Activated T-helper 9 cell treated with anti-CD3 and anti-CD28 coated beads, Interleukin-2, amount 50 U/mL, for 16 hours (primary cell): ENCODE measurements at regions not wholly inside any gene's neighbourhood (a gene's known extent, or its start where the extent isn't known, plus 50 kb on each side); places are given as distances from the start of the nearest gene placed in this dataset.
"Not testable (repeated sequence)": the region's sequence is repeated elsewhere in the genome, so short reads cannot be mapped to it uniquely, and the experiment has no call there.

Source experiments
- DNase-seq: peaks from one replicate; pipeline ENCODE4 v3.0.0-alpha.2; 2020; ENCODE audit warnings: low read depth

DNA sequence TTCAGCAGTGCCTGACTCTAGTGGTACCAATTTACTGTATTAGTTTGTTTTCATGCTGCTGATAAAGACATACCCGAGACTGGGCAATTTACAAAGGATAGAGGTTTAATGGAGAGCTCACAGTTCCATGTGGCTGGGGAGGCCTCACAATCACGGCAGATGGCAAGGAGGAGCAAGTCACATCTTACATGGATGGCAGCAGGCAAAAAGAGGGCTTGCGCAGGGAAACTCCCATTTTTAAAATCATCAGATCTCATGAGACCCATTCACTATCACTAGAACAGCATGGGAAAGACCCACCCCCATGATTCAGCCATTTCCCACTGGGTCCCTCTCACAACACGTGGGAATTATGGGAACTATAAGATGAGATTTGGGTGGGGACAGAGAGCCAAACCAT, 243.7 kb upstream of the KLF3 start:
- not testable (repeated sequence) for DNase-seq

GRCh38 chr4:38422850-38423249, 241.1 kb upstream of the KLF3 start:
- DNase-seq, result no peak

DNA sequence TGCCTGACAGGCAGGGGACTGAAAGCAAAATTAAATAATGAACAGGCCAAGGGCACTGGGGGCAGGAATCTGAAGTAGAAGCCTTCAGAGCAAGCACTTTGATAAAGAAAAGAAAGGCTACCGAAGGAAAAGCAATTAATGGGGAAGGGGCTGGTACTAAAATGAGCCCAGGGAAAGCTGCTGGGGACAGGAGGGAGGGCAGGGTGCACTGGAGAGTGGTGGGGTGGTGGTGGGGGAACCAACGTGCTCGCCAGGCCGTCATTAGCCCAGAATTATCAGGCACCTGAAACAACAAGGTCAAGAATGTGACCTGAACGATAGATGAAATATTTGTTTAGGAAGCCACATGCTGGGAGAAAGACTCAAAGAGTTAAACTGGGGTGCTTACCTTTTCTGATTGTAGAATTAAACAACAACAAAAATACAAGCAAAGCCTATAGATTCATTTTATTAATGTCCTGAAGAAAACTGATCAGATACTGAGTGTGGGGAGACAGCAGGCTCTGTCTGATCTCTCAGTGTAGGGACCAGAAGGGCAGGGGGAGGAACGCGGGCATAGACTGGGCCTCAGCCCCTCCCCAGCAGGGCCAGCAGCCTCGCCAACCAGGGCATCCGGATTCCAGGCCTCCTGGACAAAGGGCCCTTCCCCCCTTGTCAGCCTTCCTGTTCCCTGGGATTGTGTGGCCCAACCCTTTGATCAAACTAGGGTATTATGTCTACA, 239.7 kb upstream of the KLF3 start:
- DNase-seq, result no peak

DNA sequence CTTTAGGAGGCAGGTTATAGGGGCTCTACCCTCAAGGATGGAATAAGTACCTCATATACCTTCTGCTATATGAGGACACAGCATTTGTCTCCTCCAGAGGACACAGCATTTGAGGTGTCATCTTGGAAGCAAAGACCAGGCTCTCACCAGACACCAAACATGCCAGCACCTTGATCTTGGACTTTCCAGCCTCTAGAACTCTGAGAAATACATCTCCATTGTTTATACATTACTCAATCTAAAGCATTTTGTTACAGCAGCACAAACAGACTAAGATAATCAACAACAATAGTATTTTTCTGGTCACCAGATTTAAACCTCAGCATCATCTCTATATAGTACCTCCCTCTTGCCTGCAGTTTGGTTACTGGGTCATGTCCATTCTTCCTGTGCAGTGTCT, 237.5 kb upstream of the KLF3 start:
- DNase-seq, result no peak

DNA sequence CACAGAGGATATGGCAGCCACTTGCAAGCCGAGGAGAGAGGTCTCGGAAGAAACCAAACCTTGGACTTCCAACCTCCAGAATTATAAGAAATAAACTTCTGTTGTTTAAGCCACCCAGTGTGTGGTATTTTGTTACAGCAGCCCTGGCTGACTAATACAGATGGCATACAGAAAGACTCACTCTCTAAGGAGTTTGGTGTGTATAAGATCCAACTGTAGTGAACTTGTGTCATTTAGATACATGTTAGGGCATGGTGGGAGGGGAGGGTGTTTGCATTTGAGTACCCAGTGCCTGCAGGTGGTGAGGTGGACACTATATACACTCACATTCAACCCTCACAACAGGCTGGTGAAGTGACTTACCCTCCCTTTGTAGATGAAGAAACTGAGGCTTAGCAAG, 233.2 kb upstream of the KLF3 start:
- no peak for DNase-seq

DNA sequence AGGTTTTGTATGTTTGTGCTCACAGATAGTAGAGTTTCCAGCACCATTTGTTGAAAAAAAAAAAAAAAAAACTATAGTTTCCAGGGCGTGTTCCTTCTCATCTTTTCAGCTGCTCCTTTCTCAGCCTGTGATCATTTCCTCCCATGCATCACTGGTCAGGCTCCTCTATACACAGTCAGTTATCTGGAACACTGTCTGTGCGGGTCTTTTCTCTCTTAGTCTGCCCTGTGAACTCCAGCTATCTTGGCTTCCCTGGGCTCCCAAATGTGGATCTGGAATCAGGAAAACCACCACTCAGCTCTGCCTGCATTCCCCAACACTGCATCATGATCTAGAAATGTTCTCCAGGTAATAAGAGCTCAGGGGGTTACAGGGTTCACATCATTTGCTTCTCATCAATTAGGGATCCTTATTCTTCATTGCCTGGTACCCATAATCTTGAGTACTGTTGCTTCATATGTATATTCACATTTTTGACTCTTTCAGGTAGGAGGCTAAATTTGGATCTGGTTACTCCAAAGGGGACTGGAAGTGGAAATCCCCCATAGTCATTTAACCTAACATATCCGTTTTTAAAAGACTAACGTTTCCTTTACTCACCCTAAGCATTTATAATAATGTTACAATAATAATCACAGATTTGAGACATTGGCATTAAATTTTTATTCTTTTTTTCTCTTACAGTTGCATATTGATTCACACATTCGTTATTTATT, 221.8 kb upstream of the KLF3 start:
- no peak for DNase-seq

GRCh38 chr4:38449506-38450174, 214.4 kb upstream of the KLF3 start:
- no peak for DNase-seq

DNA sequence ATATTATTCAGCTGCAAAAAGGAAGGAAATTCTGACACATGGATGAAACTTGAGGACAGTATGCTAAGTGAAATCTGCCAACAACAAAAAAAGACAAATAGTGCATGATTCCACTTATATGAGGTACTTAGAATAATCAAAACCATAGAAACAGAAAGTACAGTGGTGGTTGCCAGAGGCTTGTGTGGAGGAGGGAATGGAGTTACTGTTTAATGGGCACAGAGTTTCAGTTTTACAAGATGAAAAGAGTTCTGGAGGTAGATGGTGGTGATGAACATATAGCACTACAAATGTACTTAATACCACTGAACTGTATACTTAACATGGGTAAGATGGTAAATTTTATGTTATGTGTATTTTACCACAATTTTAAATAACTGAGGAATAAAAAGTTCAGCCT, 212.0 kb upstream of the KLF3 start:
- no peak for DNase-seq

GRCh38 chr4:38452542-38452941, 211.5 kb upstream of the KLF3 start:
- no peak for DNase-seq

GRCh38 chr4:38453253-38453881, 210.6 kb upstream of the KLF3 start:
- no peak for DNase-seq

- DNase-seq, result no peak
Measured at GRCh38 chr4:38454284-38454683, 209.7 kb upstream of the KLF3 start.

DNA sequence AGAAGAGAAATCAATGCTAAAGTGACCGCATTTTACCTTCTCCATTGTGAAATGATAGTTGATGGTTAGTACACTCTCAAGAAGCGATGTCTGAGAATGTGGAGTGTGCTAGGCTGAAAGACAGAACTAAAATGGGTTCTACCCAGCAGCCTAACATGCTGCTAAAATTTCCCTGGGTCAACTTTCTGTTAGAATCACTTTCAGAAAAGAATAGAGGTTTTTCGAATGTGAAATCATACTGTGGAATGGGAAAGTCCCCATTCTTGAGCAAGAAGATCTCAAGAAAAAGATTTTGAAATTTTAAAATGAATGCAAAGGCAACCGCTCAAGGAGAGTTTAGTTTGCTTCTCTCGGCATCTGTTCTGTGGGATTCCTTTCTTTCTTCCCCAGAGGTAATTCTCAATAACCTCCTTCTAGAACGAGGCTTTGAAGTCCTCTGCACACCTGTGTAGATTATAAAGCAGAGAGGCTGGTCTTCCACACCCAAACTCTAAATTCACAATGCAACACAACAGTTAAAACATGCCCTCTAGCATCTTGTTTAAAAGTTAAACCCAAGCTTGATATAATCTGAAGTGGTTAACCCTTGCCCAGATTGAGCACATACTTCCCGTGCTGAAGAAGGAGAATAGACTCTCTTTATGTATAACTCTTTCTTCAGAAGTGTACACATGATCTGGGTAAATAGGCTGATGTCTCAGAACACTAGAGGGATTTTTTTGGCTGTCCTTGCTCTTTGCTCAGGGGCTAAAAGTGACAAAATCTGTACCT, 208.7 kb upstream of the KLF3 start:
- DNase-seq, result no peak

DNA sequence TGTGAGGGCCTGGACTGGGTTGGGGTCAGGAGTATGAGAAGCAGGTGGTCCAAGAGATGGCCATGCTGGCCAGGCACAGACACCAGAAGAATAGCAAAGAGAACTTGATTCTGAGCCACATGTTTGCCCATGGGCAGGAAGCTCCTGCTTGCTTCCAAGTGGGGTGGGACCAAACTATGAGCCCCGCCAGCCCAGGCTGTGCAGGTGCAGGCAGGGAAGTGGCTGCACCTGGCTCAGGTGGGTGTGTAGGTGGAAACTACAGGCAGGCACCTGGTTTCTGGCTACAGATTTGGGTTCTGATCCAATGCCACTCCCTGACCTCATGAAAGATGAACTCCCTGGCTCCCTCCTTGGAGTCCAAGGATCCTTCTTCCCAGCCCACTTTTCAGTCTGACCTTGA, 207.9 kb upstream of the KLF3 start:
- no peak for DNase-seq

GRCh38 chr4:38461342-38461741, 202.7 kb upstream of the KLF3 start:
- DNase-seq, result no peak

- no peak for DNase-seq
Measured at GRCh38 chr4:38462367-38463055, 201.5 kb upstream of the KLF3 start.

- DNase-seq, result no peak
Measured at GRCh38 chr4:38463268-38463958, 200.6 kb upstream of the KLF3 start.

- no peak for DNase-seq
Measured at GRCh38 chr4:38464328-38464727, 199.7 kb upstream of the KLF3 start.

DNA sequence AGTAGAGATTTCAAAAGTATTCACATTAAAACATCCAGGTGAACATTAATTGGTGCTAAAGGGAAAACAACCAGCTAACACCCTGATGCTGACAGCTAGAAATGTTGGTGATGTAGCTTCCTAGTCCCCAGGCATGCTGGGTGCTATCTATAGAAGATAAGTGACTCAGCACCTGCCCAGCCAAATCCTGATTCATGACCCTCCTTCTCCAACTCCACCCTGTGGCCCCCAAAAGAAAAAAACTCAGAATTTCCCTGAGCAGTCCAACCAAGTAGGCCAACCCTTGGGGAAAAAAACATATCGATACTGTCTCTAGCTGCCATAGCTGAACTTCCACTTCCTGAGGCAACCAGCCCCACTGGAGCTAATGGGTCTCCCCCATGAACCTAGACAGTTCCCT, 197.6 kb upstream of the KLF3 start:
- no peak for DNase-seq

- DNase-seq, result no peak
Measured at GRCh38 chr4:38467296-38467695, 196.7 kb upstream of the KLF3 start.

GRCh38 chr4:38468339-38468866, 195.6 kb upstream of the KLF3 start:
- no peak for DNase-seq

DNA sequence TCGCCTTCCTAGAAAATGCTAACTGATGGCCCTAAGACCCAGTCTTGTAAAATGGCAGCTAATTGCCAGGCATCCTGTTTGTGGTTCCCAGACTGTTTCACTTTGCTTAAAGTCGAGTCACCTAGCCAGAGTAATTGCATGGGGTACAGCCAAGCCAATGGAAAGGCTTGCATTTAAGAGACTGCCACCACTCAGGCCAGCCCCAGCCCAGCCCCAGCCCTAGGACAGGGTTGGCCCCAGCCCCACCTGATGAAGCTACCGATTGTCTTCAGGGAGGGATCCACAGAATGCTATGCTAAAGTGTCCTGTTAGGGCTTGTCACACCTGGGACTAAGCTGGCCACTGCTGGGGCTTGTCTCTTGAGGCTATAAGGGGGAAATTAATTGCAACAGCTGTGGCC, 194.6 kb upstream of the KLF3 start:
- no peak for DNase-seq
